Lower leg skin (tissue), 3 donors: ENCODE measurements at regions not wholly inside any gene's neighbourhood (a gene's known extent, or its start where the extent isn't known, plus 50 kb on each side); places are given as distances from the start of the nearest gene placed in this dataset.

Source experiments
- POLR2A ChIP-seq, 2 donors: fragments of 450-650 bp; IDR thresholded peaks; one replicate each; pipeline ENCODE4 v1.6.1; 2016 to 2017; ENCODE audit warnings: antibody characterized with exemption in 2 of 2, mild to moderate bottlenecking in 1 of 2, moderate library complexity in 1 of 2
- TF ChIP-seq, protein P1 (sequence below), 3 donors: fragments of 450-650 bp; IDR thresholded peaks; one replicate each; pipeline ENCODE4 v1.5.1; 2016; ENCODE audit warnings: antibody characterized with exemption in 3 of 3, mild to moderate bottlenecking in 3 of 3, moderate library complexity in 2 of 3

- TF ChIP-seq, protein P1, sequence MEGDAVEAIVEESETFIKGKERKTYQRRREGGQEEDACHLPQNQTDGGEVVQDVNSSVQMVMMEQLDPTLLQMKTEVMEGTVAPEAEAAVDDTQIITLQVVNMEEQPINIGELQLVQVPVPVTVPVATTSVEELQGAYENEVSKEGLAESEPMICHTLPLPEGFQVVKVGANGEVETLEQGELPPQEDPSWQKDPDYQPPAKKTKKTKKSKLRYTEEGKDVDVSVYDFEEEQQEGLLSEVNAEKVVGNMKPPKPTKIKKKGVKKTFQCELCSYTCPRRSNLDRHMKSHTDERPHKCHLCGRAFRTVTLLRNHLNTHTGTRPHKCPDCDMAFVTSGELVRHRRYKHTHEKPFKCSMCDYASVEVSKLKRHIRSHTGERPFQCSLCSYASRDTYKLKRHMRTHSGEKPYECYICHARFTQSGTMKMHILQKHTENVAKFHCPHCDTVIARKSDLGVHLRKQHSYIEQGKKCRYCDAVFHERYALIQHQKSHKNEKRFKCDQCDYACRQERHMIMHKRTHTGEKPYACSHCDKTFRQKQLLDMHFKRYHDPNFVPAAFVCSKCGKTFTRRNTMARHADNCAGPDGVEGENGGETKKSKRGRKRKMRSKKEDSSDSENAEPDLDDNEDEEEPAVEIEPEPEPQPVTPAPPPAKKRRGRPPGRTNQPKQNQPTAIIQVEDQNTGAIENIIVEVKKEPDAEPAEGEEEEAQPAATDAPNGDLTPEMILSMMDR (IDR thresholded peaks at IDR 0.05), result no peak
- TF ChIP-seq POLR2A (IDR thresholded peaks at IDR 0.05), result no peak
Observed at GRCh38 chr6:140871911-140872310, 1260.8 kb upstream of the GJE1 start.
